ENCODE measurements at regions not wholly inside any gene's neighbourhood (a gene's known extent, or its start where the extent isn't known, plus 50 kb on each side); places are given as distances from the start of the nearest gene placed in this dataset.

DNA sequence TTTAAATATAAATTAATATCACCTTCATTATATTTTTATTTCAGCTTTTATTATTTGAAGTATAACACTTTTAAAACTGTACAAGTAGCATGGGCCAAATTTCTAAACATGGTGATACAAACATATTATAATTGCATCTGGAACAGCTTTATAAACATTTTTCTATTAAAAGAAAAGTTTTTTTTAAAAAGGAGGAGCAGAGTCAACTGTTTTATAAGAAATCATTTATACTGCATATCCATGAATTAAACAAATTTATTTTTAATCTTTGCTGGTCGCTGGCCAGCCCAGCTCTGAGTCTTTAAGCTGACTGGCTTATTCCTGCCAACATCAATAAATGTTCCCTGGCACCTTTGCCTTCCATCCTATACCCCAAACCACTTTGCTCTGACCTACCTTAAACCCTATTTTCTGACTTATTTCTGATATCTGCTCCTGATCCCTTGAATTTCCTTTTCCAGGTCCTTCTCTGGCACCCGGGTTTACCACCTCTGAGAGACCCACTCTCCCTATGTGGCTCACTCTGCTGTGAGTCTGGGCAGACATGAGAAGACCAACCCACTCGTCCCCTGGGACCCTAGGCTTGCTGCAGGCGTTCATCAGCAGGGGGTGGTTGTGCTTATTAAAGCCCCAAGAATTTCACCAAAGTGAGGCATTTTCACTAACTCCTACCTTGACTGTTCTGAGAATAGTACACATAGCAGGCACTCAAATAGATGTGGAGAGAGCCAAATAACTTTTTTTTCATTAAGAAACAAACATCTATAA, 220.3 kb downstream of the KLF12 start:
- DNase-seq (ENCODE audit: low spot score in 2 of 2), result peak in 1 of 2 donors; percentile 65
- no peaks in the 10 kb centered on the region for H3K9me3 ChIP-seq
- no peaks in the 10 kb centered on the region for H3K36me3 ChIP-seq
- no peaks in the 10 kb centered on the region for H3K27me3 ChIP-seq
- TF ChIP-seq, protein P1, sequence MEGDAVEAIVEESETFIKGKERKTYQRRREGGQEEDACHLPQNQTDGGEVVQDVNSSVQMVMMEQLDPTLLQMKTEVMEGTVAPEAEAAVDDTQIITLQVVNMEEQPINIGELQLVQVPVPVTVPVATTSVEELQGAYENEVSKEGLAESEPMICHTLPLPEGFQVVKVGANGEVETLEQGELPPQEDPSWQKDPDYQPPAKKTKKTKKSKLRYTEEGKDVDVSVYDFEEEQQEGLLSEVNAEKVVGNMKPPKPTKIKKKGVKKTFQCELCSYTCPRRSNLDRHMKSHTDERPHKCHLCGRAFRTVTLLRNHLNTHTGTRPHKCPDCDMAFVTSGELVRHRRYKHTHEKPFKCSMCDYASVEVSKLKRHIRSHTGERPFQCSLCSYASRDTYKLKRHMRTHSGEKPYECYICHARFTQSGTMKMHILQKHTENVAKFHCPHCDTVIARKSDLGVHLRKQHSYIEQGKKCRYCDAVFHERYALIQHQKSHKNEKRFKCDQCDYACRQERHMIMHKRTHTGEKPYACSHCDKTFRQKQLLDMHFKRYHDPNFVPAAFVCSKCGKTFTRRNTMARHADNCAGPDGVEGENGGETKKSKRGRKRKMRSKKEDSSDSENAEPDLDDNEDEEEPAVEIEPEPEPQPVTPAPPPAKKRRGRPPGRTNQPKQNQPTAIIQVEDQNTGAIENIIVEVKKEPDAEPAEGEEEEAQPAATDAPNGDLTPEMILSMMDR (IDR thresholded peaks at IDR 0.05), result no peak
- intact Hi-C loops (cut with DNase I), result no loop called here
- peaks cover 3 to 33% of the 10 kb centered on the region in 2 donors for H3K4me1 ChIP-seq
- peak overlapping the region in 1 of 2 donors; percentile 51 for H3K27ac ChIP-seq
- H3K4me3 ChIP-seq, result peak overlapping the region in 1 of 2 donors; percentile 11

DNA sequence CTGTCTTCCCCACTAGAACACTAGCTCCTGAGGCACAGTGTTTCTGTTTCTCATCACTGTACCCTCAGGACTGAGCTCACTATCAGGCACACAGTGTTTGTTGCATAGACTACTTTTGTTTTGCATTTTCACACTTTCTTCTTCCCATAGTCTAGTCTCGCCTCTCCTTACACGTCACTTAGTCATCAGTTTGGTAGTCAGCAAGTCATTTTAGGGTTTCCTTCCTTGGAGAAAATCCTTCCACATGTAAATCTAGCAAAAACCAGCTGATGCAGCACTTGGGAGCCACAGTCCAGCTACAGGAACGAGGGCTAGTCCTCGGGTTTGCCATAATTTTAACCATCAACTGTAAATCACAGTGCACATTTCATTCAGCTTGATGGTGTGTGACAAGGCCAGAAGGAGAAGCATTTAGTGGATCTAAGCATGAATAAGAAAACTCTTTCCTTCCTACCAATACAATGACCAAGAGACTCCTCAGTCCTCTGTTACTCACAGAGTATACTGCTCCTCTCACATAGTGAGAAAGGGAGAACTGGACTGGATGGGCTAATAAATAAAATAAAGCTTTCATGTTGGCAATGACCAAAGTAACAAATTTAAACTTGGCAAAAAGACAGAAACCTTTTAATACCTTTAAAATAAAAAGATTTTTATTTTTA, 221.0 kb downstream of the KLF12 start:
- Histone ChIP-seq H3K4me1 (peaks cover 0 to 28% of the 10 kb centered on the region in 2 donors), H3K27ac (peak overlapping the region; percentile 38 to 39), H3K4me3 (no peak overlapping the region), H3K36me3 (no peaks in the 10 kb centered on the region), H3K9me3 (no peaks in the 10 kb centered on the region), H3K27me3 (no peaks in the 10 kb centered on the region)
- TF ChIP-seq, protein P1 (IDR thresholded peaks at IDR 0.05), result no peak
- DNase-seq (ENCODE audit: low spot score in 2 of 2), result no peak
- intact Hi-C loops (cut with DNase I), result no loop called here

DNA sequence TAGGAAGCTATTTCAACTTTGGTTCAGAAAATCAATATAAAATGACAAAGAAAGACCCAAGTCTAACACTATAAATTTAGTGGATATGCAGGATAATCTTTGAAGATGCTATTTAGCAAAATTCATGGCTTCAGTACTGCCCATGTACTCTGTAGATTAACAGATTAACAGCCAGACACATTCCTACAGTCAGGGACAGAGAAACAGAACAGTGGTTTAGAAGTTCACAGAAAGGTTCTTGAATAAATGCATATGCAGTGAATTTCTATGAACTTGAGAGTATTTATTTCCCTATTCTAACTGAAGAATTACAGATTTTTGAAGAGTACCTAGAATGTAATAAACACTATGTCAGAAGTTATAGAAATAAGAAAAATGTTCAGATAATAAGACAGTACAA, 222.8 kb downstream of the KLF12 start:
- intact Hi-C loops (cut with DNase I), result no loop called here
- no peak for DNase-seq (ENCODE audit: low spot score in 2 of 2)
- Histone ChIP-seq H3K27ac (no peak overlapping the region), H3K9me3 (no peaks in the 10 kb centered on the region), H3K4me1 (peaks cover 0 to 28% of the 10 kb centered on the region in 2 donors), H3K36me3 (no peaks in the 10 kb centered on the region), H3K4me3 (no peak overlapping the region), H3K27me3 (no peaks in the 10 kb centered on the region)
- TF ChIP-seq, protein P1 (IDR thresholded peaks at IDR 0.05), result no peak

DNA sequence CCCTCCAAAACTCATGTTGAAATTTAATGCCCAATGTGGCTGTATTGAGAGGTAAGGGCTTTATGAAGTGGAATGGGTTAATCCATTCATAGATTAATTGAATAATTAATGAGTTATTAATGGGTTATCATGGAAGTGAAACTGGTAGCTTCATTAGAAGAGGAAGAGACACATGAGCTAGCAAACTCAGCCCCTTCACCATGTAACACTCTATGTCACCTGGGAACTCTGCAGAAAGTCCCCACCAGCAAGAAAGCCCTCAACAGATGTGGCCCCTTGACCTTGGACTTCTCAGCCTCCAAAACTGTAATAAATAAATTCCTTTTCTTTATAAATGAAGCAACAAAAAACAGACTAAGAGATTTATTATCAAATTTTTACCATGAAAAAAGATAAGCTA, 223.5 kb downstream of the KLF12 start:
- TF ChIP-seq, protein P1 (IDR thresholded peaks at IDR 0.05), result no peak
- Histone ChIP-seq H3K4me3 (no peak overlapping the region), H3K9me3 (no peaks in the 10 kb centered on the region), H3K27me3 (no peaks in the 10 kb centered on the region), H3K36me3 (no peaks in the 10 kb centered on the region), H3K4me1 (peaks cover 0 to 28% of the 10 kb centered on the region in 2 donors), H3K27ac (no peak overlapping the region)
- DNase-seq (ENCODE audit: low spot score in 2 of 2), result no peak
- intact Hi-C loops (cut with DNase I), result no loop called here

DNA sequence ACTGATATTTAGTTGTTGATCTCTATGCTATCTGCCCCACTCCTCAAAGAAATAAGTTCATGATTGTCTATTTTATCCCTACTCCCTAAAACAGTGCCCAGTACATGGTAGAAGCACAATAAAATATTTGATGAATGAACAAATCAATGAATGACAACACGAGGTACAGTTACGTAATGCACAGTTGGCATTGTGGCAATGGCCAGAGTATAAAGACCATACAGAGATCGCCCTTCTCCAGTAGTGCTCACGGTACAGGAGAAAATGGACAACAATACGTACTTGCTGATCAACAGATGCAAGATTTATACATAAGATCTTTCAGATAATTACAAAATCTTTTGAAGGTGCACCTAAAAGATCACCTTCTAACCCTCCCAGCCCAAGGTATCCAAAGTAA, 225.4 kb downstream of the KLF12 start:
- no peak for DNase-seq (ENCODE audit: low spot score in 2 of 2)
- no peaks in the 10 kb centered on the region for H3K27me3 ChIP-seq
- H3K4me1 ChIP-seq, result peaks cover 0 to 17% of the 10 kb centered on the region in 2 donors
- intact Hi-C loops (cut with DNase I), result no loop called here
- H3K36me3 ChIP-seq, result no peaks in the 10 kb centered on the region
- TF ChIP-seq, protein P1 (IDR thresholded peaks at IDR 0.05), result no peak
- no peaks in the 10 kb centered on the region for H3K9me3 ChIP-seq
- H3K4me3 ChIP-seq, result no peak overlapping the region
- no peak overlapping the region for H3K27ac ChIP-seq
